Karpas-422 (cell line): ENCODE measurements at regions not wholly inside any gene's neighbourhood (a gene's known extent, or its start where the extent isn't known, plus 50 kb on each side); places are given as distances from the start of the nearest gene placed in this dataset.

Experiments used
- DNase-seq: peaks from one replicate; pipeline ENCODE4 v3.0.0-alpha.2; 2015
- H2AFZ ChIP-seq: fragments of 200-600 bp; sonication (generic); 2 replicates; pipeline ENCODE4 v1.6.1; 2014; ENCODE audit warnings: antibody characterized with exemption, low read length, mixed read lengths
- H3K27ac ChIP-seq: fragments of 200-600 bp; sonication (generic); 2 replicates; pipeline ENCODE4 v1.5.1; 2014; ENCODE audit warnings: mild to moderate bottlenecking, low read length, moderate library complexity
- H3K27me3 ChIP-seq: fragments of 200-600 bp; sonication (generic); 2 replicates; pipeline ENCODE4 v1.6.1; 2014; ENCODE audit warnings: low read length, mixed read lengths
- H3K36me3 ChIP-seq: fragments of 200-600 bp; sonication (generic); 2 replicates; pipeline ENCODE4 v1.6.1; 2014; ENCODE audit warnings: low read length, mixed read lengths; ENCODE audit not compliant: insufficient read depth
- H3K4me1 ChIP-seq: fragments of 200-600 bp; sonication (generic); 2 replicates; pipeline ENCODE4 v1.6.1; 2014; ENCODE audit warnings: mild to moderate bottlenecking, low read length, mixed read lengths
- H3K4me2 ChIP-seq: fragments of 200-600 bp; sonication (generic); 2 replicates; pipeline ENCODE4 v1.6.1; 2014; ENCODE audit warnings: low read length, low read depth, mild to moderate bottlenecking; ENCODE audit not compliant: poor library complexity, severe bottlenecking
- H3K4me3 ChIP-seq: fragments of 200-600 bp; sonication (generic); 2 replicates; pipeline ENCODE4 v1.5.1; 2014; ENCODE audit warnings: mild to moderate bottlenecking, antibody characterized with exemption, low read length, mixed read lengths
- H3K79me2 ChIP-seq: fragments of 200-600 bp; sonication (generic); 2 replicates; pipeline ENCODE4 v1.6.1; 2014; ENCODE audit warnings: mild to moderate bottlenecking, low read length, mixed read lengths
- H3K9ac ChIP-seq: fragments of 200-600 bp; sonication (generic); 2 replicates; pipeline ENCODE4 v1.6.0; 2014; ENCODE audit warnings: low read length
- H3K9me2 ChIP-seq: fragments of 200-600 bp; sonication (generic), shearing (Covaris generic); replicated peaks from 2 replicates; pipeline ENCODE4 v1.6.0; 2014; ENCODE audit warnings: mild to moderate bottlenecking, low read length, moderate library complexity; ENCODE audit not compliant: insufficient read depth
- H3K9me3 ChIP-seq: fragments of 300-700, 200-600 bp; sonication (generic); 2 replicates; pipeline ENCODE4 v1.6.1; 2014; ENCODE audit warnings: low read length, mixed read lengths
- H4K20me1 ChIP-seq: fragments of 200-600 bp; sonication (generic); 2 replicates; pipeline ENCODE4 v1.6.1; 2014; ENCODE audit warnings: mild to moderate bottlenecking, antibody characterized with exemption, low read length, low read depth; ENCODE audit not compliant: insufficient read depth

DNA sequence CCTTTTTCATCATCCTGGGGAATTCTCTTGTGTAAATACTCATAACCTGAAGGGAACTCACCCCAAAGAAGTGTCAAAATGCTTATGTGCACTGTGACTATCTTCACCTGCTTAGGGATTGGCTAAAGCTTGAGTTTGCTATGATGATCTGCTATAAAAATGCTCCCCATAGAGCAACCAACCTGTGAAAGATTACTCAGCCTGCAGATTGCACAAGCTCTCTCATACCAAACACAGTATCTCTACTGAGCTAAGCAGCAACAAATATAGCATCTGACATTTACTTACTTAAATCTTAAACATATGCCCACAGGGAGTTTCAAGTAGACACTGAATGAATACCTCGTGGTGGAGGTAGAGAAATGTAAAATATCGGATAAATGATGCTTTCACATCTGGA is 725.8 kb downstream of the MRPL39 start:
- Histone ChIP-seq H3K27ac (no peak overlapping the region), H3K4me3 (no peak overlapping the region), H4K20me1 (no peaks in the 10 kb centered on the region), H3K9me2 (no peaks in the 10 kb centered on the region), H3K4me2 (no peak overlapping the region), H3K9me3 (peaks cover 16% of the 10 kb centered on the region), H3K36me3 (no peaks in the 10 kb centered on the region), H2AFZ (no peak overlapping the region), H3K9ac (no peak overlapping the region), H3K79me2 (no peaks in the 10 kb centered on the region), H3K4me1 (no peaks in the 10 kb centered on the region), H3K27me3 (no peaks in the 10 kb centered on the region)
- DNase-seq = no peak

DNA sequence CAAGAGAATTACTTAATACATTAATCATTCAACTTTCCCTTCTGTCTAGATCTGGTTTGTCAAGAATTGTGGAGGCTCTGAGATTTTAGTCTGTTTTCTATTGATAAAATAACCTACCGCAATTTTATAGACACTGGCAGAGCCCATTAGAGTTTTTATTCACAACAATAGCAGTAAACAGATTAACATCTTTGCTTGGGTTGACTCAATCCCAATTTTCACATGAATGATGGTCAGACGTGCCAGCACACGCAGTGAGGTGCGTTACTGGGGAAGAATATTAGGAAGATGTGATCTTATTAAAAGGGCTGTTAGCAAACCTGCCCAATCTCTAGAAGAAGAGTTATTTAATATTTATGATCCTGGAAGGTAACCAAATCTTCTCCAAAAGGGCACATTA is 736.6 kb downstream of the MRPL39 start:
- Histone ChIP-seq H3K27me3 (no peaks in the 10 kb centered on the region), H3K9me2 (no peaks in the 10 kb centered on the region), H3K9ac (no peak overlapping the region), H2AFZ (no peak overlapping the region), H4K20me1 (no peaks in the 10 kb centered on the region), H3K79me2 (no peaks in the 10 kb centered on the region), H3K27ac (no peak overlapping the region), H3K4me2 (no peak overlapping the region), H3K4me3 (no peak overlapping the region), H3K4me1 (no peaks in the 10 kb centered on the region), H3K36me3 (no peaks in the 10 kb centered on the region), H3K9me3 (peaks cover 8% of the 10 kb centered on the region)
- DNase-seq = no peak

GRCh38 chr21:24869862-24870261 is 737.4 kb downstream of the MRPL39 start:
- no peak overlapping the region for H2AFZ ChIP-seq
- no peak for DNase-seq
- H3K79me2 ChIP-seq = no peaks in the 10 kb centered on the region
- no peaks in the 10 kb centered on the region for H4K20me1 ChIP-seq
- H3K9me2 ChIP-seq = no peaks in the 10 kb centered on the region
- H3K36me3 ChIP-seq = no peaks in the 10 kb centered on the region
- H3K27me3 ChIP-seq = no peaks in the 10 kb centered on the region
- H3K9ac ChIP-seq = no peak overlapping the region
- H3K27ac ChIP-seq = no peak overlapping the region
- peaks cover 8% of the 10 kb centered on the region for H3K9me3 ChIP-seq
- H3K4me3 ChIP-seq = no peak overlapping the region
- H3K4me1 ChIP-seq = no peaks in the 10 kb centered on the region
- no peak overlapping the region for H3K4me2 ChIP-seq

DNA sequence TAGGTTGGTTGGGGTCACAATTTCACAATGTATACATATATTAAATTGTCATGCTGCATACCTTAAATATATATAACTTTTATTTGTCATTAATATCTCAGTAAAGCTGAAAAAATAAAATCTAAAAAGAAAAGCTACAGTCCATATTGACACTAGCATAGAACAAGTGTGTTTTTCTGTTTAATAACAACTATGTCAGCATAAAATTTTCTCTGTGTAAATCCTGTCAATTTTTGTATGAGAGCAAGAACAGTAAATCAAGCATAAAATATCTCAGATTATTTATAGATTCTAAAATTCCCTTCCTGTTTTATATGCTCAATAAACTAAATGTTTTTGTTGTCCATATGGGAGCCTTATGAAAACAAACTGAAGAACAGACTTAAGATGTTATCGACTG is 739.2 kb downstream of the MRPL39 start:
- Histone ChIP-seq H3K79me2 (no peaks in the 10 kb centered on the region), H2AFZ (no peak overlapping the region), H4K20me1 (no peaks in the 10 kb centered on the region), H3K4me1 (no peaks in the 10 kb centered on the region), H3K4me2 (no peak overlapping the region), H3K9me3 (peaks cover 8% of the 10 kb centered on the region), H3K9me2 (no peaks in the 10 kb centered on the region), H3K27me3 (no peaks in the 10 kb centered on the region), H3K4me3 (no peak overlapping the region), H3K27ac (no peak overlapping the region), H3K36me3 (no peaks in the 10 kb centered on the region), H3K9ac (no peak overlapping the region)
- DNase-seq = no peak

DNA sequence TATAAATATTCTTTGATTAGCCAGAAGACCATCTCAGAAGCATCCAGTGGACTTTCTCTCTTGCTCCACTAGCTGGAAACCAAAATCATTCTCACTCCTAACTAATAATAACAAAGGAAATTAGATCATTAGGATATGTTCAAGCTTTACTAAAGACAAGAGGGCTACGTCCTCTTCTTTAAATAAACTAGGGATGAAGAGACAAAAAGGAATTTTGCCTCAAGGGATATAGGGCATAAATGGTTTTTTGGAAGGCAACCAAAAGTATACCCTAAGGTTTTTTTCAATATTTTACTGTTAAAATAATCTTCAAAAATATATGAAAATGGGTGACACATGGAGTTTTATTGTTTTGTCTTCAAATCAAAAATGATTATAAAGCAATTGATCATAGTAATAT is 745.8 kb downstream of the MRPL39 start:
- Histone ChIP-seq H3K4me3 (no peak overlapping the region), H3K36me3 (no peaks in the 10 kb centered on the region), H3K9ac (no peak overlapping the region), H3K27ac (no peak overlapping the region), H3K9me3 (peaks cover 13% of the 10 kb centered on the region; the same call in 1 of the 2 replicates), H3K27me3 (no peaks in the 10 kb centered on the region), H3K4me2 (no peak overlapping the region), H3K79me2 (no peaks in the 10 kb centered on the region), H3K9me2 (no peaks in the 10 kb centered on the region), H2AFZ (no peak overlapping the region), H4K20me1 (no peaks in the 10 kb centered on the region), H3K4me1 (no peaks in the 10 kb centered on the region)
- no peak for DNase-seq

GRCh38 chr21:24856326-24856725 is 751.0 kb downstream of the MRPL39 start:
- no peaks in the 10 kb centered on the region for H3K36me3 ChIP-seq
- no peak overlapping the region for H3K27ac ChIP-seq
- no peaks in the 10 kb centered on the region for H3K4me1 ChIP-seq
- no peak overlapping the region for H3K4me3 ChIP-seq
- no peak overlapping the region for H3K4me2 ChIP-seq
- no peak overlapping the region for H2AFZ ChIP-seq
- no peaks in the 10 kb centered on the region for H3K27me3 ChIP-seq
- H3K79me2 ChIP-seq = no peaks in the 10 kb centered on the region
- H3K9me3 ChIP-seq = peaks cover 16% of the 10 kb centered on the region
- no peaks in the 10 kb centered on the region for H3K9me2 ChIP-seq
- no peaks in the 10 kb centered on the region for H4K20me1 ChIP-seq
- H3K9ac ChIP-seq = no peak overlapping the region
- no peak for DNase-seq

GRCh38 chr21:24852610-24853195 is 754.6 kb downstream of the MRPL39 start:
- H3K27me3 ChIP-seq = no peaks in the 10 kb centered on the region
- H3K27ac ChIP-seq = no peak overlapping the region
- no peak overlapping the region for H3K4me2 ChIP-seq
- peaks cover 11% of the 10 kb centered on the region for H3K9me3 ChIP-seq
- no peaks in the 10 kb centered on the region for H3K4me1 ChIP-seq
- H3K36me3 ChIP-seq = no peaks in the 10 kb centered on the region
- no peak for DNase-seq
- no peak overlapping the region for H3K9ac ChIP-seq
- H3K9me2 ChIP-seq = no peaks in the 10 kb centered on the region
- H3K4me3 ChIP-seq = no peak overlapping the region
- H3K79me2 ChIP-seq = no peaks in the 10 kb centered on the region
- no peak overlapping the region for H2AFZ ChIP-seq
- no peaks in the 10 kb centered on the region for H4K20me1 ChIP-seq

GRCh38 chr21:24850121-24850520 is 757.2 kb downstream of the MRPL39 start:
- no peaks in the 10 kb centered on the region for H3K79me2 ChIP-seq
- no peaks in the 10 kb centered on the region for H3K4me1 ChIP-seq
- peaks cover 8% of the 10 kb centered on the region for H3K9me3 ChIP-seq
- H3K4me2 ChIP-seq = no peak overlapping the region
- no peak overlapping the region for H3K9ac ChIP-seq
- H2AFZ ChIP-seq = no peak overlapping the region
- no peaks in the 10 kb centered on the region for H3K27me3 ChIP-seq
- no peak for DNase-seq
- no peaks in the 10 kb centered on the region for H3K36me3 ChIP-seq
- no peaks in the 10 kb centered on the region for H4K20me1 ChIP-seq
- H3K4me3 ChIP-seq = no peak overlapping the region
- H3K27ac ChIP-seq = no peak overlapping the region
- H3K9me2 ChIP-seq = no peaks in the 10 kb centered on the region

- no peaks in the 10 kb centered on the region for H3K4me1 ChIP-seq
- no peaks in the 10 kb centered on the region for H3K9me2 ChIP-seq
- H3K9me3 ChIP-seq = no peaks in the 10 kb centered on the region; the same call in none of the 2 replicates
- H3K4me2 ChIP-seq = no peak overlapping the region
- H3K36me3 ChIP-seq = no peaks in the 10 kb centered on the region
- no peak overlapping the region for H3K27ac ChIP-seq
- H3K9ac ChIP-seq = no peak overlapping the region
- no peaks in the 10 kb centered on the region for H3K79me2 ChIP-seq
- no peak overlapping the region for H2AFZ ChIP-seq
- H3K4me3 ChIP-seq = no peak overlapping the region
- H4K20me1 ChIP-seq = no peaks in the 10 kb centered on the region
- DNase-seq = no peak
- no peaks in the 10 kb centered on the region for H3K27me3 ChIP-seq
These were observed 762.6 kb downstream of the MRPL39 start for GRCh38 chr21:24844671-24845070.
